Epithelial cell of esophagus (primary cell): ENCODE measurements at regions not wholly inside any gene's neighbourhood (a gene's known extent, or its start where the extent isn't known, plus 50 kb on each side); places are given as distances from the start of the nearest gene placed in this dataset.
"Not testable (repeated sequence)": the region's sequence is repeated elsewhere in the genome, so short reads cannot be mapped to it uniquely, and the experiment has no call there.

Source experiments
- DNase-seq: peaks from one replicate; pipeline ENCODE4 v3.0.0; 2010; ENCODE audit warnings: low read depth
- H3K4me3 ChIP-seq: 2 replicates; pipeline ENCODE4 v1.5.1; 2011; ENCODE audit warnings: mild to moderate bottlenecking, low read length, control low read depth
- TF ChIP-seq, protein P1 (sequence below): IDR thresholded peaks from 2 replicates; pipeline ENCODE4 v1.5.1; 2011; ENCODE audit warnings: low read depth, mild to moderate bottlenecking, low read length, control low read depth, inconsistent platforms; ENCODE audit not compliant: insufficient read depth; ENCODE audit errors: missing control alignments

DNA sequence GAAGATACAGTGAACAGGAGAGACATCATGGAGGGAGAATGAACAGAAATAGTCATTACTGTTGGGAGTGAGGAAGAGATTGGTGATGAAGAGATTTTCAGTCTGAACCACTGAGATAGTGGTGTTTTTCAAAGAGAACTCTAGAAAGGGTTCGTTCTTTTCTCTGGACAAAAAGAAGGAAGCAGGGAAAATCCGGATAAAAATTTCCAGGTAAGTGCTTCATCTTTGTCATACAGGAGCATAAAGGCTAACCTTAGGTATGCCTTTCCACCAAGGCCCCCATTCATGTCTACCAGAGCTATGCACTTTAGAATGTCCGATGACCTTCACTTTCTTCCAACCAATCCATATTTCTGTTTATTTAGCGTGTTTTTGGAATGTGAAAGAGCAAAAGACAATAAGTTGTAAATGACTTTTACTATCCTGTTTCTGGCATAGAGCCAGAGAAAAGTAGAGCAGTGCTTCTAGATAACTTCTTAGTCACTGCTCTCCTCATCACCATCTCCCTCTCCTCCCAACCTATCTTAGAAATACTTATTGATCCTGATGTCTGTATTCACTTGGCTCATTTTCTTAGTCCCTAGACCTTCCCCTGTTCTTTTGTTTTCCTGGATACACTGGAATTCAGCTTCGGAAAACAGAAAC lies 116.5 kb downstream of the TTC6 start:
- TF ChIP-seq, protein P1, sequence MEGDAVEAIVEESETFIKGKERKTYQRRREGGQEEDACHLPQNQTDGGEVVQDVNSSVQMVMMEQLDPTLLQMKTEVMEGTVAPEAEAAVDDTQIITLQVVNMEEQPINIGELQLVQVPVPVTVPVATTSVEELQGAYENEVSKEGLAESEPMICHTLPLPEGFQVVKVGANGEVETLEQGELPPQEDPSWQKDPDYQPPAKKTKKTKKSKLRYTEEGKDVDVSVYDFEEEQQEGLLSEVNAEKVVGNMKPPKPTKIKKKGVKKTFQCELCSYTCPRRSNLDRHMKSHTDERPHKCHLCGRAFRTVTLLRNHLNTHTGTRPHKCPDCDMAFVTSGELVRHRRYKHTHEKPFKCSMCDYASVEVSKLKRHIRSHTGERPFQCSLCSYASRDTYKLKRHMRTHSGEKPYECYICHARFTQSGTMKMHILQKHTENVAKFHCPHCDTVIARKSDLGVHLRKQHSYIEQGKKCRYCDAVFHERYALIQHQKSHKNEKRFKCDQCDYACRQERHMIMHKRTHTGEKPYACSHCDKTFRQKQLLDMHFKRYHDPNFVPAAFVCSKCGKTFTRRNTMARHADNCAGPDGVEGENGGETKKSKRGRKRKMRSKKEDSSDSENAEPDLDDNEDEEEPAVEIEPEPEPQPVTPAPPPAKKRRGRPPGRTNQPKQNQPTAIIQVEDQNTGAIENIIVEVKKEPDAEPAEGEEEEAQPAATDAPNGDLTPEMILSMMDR: no peak
- DNase-seq: no peak

DNA sequence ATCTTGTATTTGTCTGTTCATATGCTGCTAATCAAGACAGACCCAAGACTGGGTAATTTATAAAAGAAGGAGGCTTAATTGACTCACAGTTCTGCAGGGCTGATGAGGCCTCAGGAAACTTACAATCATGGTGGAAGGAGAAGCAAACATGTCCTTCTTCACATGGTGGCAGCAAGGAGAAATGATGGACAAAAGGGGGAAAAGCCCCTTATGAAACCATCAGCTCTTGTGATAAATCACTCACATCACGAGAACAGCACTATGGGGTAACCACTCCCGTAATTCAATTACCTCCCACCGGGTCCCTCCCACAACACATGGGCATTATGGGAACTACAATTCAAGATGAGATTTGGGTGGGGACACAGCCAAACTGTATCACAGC lies 117.0 kb downstream of the TTC6 start:
- DNase-seq, H3K4me3 ChIP-seq: not testable (repeated sequence)

More for the DNA sequence above, 116.5 kb downstream of the TTC6 start:
- H3K4me3 ChIP-seq: no peak overlapping the region

DNA sequence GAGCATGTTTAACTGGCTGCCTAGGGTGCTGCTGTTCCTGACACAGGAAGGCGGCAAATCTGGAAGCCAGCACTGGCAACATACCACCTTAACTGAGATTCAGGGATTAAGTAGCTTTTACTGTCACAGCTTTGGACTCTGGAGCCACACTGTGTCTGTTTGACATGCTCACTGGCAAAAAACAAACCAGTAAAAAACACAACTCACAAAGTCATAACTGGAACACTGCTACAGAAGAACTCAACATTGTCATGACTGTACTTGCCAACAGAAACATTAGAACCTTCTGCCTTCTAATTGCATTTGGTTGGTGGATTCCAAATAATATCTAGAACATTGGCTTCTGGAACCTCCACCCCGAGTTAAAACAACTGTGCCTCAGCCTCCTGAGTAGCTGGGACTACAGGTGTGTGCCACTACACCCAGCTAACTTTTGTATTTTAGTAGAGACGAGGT lies 117.6 kb downstream of the TTC6 start:
- no peak overlapping the region for H3K4me3 ChIP-seq
- TF ChIP-seq, protein P1: no peak
- peak; percentile 4 for DNase-seq

DNA sequence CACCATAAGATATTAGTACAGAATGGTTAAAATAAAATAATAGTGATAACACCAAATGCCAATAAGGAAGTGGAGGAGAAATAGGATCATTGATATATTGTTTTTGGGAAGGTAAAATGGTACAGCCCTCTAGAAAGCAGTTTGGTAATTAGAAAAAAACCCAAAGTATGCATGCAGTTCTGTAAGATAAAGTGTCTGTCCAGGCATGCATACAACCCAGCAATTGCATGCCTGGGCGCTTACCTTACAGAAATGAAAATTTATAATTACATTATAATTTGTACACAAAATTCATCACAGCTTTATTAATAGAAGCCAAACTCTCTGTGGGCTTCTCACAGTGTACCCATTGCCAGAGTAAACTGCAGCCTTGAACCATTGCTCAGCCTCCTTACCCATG lies 124.7 kb downstream of the TTC6 start:
- peak; percentile 52 for DNase-seq
- H3K4me3 ChIP-seq: no peak overlapping the region
- TF ChIP-seq, protein P1: no peak

DNA sequence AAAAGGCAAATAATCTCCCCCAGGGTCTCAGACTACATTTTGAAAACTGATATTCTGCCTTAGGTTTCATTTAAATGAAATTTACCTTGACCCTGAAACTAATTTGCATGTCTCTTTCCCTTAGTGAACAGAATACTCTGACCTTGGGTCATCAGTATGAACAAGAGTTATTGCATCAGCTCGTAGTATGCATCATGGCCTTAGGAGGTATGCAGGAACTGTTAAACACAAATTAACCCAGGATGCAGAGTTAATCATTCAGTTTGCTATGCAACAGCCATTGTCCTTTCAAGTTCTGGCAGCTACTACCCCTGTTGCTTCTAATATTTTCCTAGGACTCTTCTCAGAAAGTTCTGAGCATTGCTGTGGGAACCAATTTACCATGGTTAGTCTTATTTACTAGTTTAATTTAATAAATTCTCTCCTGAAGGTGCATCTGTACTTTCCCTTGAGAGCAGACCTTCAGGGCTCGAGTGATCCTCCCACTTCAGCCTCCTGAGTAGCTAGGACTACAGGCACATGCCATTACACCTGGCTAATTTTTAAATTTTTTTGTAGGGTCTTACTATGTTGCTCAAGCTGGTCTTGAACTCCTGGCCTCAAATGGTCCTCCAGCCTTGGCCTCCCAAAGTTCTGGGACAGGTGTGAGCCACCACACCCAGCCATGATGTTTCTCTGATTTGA lies 126.7 kb downstream of the TTC6 start:
- DNase-seq: peak; percentile 85
- TF ChIP-seq, protein P1: no peak
- H3K4me3 ChIP-seq: no peak overlapping the region

DNA sequence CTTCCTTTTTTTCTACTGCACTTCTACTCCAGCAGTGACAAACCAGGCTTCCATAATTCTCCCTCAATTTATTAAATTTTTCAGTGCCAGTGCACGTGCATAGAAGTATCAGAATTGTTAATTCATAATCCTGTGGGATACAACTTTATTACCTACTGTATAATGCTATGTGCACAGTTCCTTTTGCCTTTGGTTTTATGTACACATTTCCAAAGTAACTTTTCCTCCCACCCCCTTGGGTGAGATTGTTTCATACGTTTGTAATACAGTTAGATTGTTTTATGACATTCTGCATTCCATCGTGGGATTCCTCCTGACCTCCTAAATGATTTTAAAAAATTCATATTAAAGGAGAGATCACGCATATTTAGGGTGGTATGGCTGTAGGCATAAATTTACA lies 128.1 kb downstream of the TTC6 start:
- H3K4me3 ChIP-seq: no peak overlapping the region
- TF ChIP-seq, protein P1: no peak

DNA sequence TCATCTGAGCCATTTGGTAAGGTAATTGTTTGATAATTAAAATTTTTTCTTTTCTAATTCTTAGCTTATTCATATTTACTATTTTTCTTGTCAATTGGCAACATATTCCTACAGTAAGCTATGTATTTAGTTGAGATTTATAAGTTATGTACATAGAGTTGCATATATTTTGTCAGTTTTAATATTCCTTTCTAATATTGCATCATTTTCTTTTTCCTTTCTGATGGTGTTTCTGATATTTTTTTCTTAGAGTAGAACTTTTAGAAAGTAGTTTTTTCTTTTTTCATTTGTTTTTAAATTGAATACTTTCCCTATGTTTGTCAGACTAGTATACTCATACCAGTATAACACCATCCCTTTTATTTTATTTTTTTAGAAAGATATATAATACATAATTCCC lies 131.3 kb downstream of the TTC6 start:
- TF ChIP-seq, protein P1: no peak
- H3K4me3 ChIP-seq: no peak overlapping the region
- no peak for DNase-seq

More for the DNA sequence above, 128.1 kb downstream of the TTC6 start:
- no peak for DNase-seq
